T-helper 2 cell treated with Interferon-gamma antibody and Interleukin-4, amounts not matched to agents 5 μg/mL and 100 μg/mL, for 36 hours (primary cell): ENCODE measurements at regions not wholly inside any gene's neighbourhood (a gene's known extent, or its start where the extent isn't known, plus 50 kb on each side); places are given as distances from the start of the nearest gene placed in this dataset.

ENCODE experiments used
- DNase-seq: peaks from one replicate; pipeline ENCODE4 v3.0.0; 2021; ENCODE audit warnings: low spot score
- H3K27ac Mint-ChIP-seq: one replicate; pipeline ENCODE4 v1.8.0; 2021; ENCODE audit warnings: mild to moderate bottlenecking, mixed read lengths
- H3K27me3 Mint-ChIP-seq: one replicate; pipeline ENCODE4 v1.8.0; 2021; ENCODE audit warnings: low read depth, mixed read lengths
- H3K36me3 Mint-ChIP-seq: one replicate; pipeline ENCODE4 v1.8.0; 2021; ENCODE audit warnings: low read depth, mixed read lengths
- H3K4me1 Mint-ChIP-seq: one replicate; pipeline ENCODE4 v1.8.0; 2021; ENCODE audit warnings: low read depth, mixed read lengths
- H3K4me3 Mint-ChIP-seq: one replicate; pipeline ENCODE4 v1.8.0; 2022; ENCODE audit warnings: mild to moderate bottlenecking, moderate library complexity, mixed read lengths
- H3K9me3 Mint-ChIP-seq: one replicate; pipeline ENCODE4 v1.8.0; 2021; ENCODE audit warnings: mixed read lengths

DNA sequence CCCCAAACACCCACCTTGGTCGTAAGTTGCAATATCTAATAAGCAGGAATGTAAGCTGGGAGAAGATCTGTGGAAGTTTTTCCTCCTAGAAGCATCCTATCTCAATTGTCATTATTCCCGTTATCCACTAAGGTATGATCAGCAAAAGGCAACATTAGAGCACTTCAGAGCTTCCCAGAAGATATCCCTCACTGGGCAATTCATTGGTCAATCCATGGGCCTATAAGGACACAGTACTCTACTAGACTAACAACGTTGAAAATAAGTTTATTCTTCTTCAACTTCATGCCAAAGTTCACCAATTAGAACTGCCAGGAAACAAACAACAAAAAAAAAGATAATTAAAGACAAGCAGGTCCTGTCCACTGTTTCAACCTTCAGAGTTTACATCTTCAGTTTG lies 433.0 kb upstream of the POU3F3 start:
- no peak overlapping the region for H3K4me3 Mint-ChIP-seq
- no peak for DNase-seq
- no peaks in the 10 kb centered on the region for H3K27me3 Mint-ChIP-seq
- no peaks in the 10 kb centered on the region for H3K4me1 Mint-ChIP-seq
- H3K27ac Mint-ChIP-seq: no peak overlapping the region
- H3K36me3 Mint-ChIP-seq: no peaks in the 10 kb centered on the region
- no peaks in the 10 kb centered on the region for H3K9me3 Mint-ChIP-seq

DNA sequence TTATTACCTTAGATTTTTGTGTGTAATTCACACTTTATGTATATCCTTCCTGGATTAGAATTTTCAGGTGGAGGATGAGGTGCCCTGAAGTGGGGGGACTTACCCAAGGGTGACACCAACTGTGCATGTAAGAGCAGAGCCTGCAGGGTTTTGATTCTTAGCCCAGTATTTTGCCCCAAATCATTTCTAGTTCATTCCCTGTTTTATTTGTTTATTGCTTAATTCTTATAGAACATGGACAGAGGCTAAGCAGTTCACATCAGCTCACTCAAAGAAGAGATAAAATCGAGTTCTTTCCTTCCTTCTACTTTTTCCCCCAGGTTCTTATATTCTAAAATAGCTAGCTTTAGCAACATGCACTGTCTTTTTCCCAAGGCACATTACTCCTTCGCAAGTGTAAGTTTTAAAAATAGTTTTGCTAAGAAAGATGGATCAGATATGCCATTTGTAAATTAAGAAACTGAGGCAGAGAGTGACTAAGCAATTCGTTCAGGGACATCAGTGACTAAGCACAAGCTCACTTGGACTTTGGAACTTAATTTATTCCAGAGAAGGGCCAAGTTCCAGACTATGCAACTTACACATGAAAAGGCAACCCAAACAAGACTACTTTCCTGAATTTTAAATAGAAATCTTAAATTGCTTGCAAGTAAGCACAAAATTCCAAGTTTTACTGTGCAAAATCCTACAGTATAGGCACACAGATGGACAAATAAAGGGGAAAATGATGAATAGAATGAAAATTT lies 427.9 kb upstream of the POU3F3 start:
- no peaks in the 10 kb centered on the region for H3K9me3 Mint-ChIP-seq
- peaks cover 4% of the 10 kb centered on the region for H3K27me3 Mint-ChIP-seq
- H3K4me1 Mint-ChIP-seq: no peaks in the 10 kb centered on the region
- H3K27ac Mint-ChIP-seq: no peak overlapping the region
- H3K4me3 Mint-ChIP-seq: no peak overlapping the region
- no peaks in the 10 kb centered on the region for H3K36me3 Mint-ChIP-seq
- no peak for DNase-seq

DNA sequence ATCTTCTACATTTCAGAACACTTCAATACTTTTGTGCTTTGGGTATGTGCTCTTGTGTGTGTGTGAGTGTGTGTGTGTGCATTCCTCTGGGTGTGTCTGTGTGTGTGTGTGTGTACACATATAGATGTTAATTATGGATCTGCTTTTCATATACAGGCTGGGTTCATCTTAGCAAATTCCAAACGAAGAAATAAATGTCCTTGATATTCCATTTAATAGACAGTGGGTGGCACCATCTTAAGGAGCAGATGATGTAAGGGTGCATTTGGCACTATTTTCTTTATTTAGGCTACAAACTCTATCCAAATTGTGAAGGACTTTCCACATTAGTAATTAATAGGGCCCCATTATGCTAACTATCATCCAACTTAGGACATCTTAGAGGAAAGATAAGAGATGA lies 425.8 kb upstream of the POU3F3 start:
- DNase-seq: no peak
- H3K4me1 Mint-ChIP-seq: no peaks in the 10 kb centered on the region
- H3K36me3 Mint-ChIP-seq: no peaks in the 10 kb centered on the region
- H3K27ac Mint-ChIP-seq: no peak overlapping the region
- peaks cover 10% of the 10 kb centered on the region for H3K27me3 Mint-ChIP-seq
- H3K9me3 Mint-ChIP-seq: no peaks in the 10 kb centered on the region
- no peak overlapping the region for H3K4me3 Mint-ChIP-seq

DNA sequence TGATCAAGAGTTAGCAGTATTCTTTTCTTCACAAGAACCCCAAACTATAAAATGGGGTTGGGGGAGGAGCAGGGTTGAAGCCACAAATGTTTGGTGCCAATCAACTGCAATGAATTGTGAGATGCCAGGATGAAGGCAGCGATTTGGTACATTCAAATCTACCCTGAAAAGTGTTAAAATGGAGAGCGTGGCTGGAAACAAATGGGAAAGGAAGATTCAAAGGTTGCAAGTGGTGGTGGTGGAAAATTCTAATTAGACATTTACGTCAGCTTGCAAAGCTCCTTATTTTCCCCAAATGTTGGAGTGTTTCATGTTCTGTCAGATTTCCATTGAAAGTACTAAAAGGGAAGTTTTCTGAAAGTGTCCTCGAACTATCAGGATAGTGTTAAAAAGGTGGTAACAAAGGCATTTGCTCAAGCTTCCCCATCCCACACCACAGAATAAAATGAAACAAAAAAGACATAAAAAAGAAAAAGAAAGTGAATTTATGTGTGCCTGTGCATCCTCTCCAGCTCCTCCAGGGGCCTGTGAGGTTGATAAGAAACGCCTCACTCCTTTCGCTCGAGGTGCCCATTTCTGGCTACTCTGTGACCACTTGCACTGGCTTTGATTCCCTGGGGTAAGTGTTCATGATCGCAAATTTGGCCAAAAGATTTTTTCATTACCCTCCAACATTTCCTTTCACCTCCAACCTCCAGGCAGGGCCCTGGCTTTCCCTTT lies 424.1 kb upstream of the POU3F3 start:
- Mint-ChIP-seq H3K36me3 (no peaks in the 10 kb centered on the region), H3K4me1 (peaks cover 5% of the 10 kb centered on the region), H3K9me3 (no peaks in the 10 kb centered on the region), H3K4me3 (no peak overlapping the region), H3K27ac (no peak overlapping the region), H3K27me3 (peaks cover 16% of the 10 kb centered on the region)
- DNase-seq: no peak

DNA sequence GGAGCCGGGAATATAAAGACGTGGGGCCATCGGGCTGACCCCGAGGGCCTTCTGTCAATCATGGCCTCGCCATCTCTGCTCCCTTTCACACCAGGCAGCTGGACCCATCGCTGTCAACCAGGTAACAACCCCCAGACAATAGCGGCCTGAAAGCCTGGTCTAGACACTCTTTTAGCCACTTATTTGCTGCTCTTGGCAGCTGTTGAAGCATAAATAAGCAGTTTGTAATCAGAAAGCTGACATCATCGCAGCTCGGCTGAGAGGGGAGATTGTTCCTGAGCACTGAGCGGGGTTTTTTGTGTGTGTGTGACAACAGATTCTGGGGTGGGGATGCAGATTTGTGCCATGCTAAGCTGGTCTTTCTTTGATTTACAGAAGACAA lies 423.6 kb upstream of the POU3F3 start:
- DNase-seq: no peak
- no peaks in the 10 kb centered on the region for H3K36me3 Mint-ChIP-seq
- H3K9me3 Mint-ChIP-seq: no peaks in the 10 kb centered on the region
- H3K27ac Mint-ChIP-seq: no peak overlapping the region
- peaks cover 5% of the 10 kb centered on the region for H3K4me1 Mint-ChIP-seq
- peaks cover 21% of the 10 kb centered on the region for H3K27me3 Mint-ChIP-seq
- H3K4me3 Mint-ChIP-seq: no peak overlapping the region

DNA sequence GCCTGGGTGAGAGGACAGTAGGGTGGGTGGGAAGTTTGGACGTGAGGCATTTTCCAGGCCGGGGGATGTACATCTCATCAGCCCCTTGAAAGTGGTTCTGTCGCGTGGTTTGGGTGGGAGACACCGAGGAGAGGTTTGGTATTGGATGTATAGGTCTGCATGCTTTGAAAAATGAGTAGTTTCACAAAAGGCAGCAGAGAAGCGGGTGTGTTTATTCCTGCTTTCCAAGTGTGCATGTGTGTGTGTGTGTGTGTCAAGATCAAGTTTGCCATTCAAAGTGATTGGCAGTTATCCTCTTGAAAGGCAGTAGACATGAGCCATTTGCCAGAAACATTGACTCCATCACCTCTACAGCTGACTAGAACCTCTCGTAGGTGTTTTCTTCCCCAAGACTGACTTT lies 423.1 kb upstream of the POU3F3 start:
- H3K36me3 Mint-ChIP-seq: no peaks in the 10 kb centered on the region
- no peak overlapping the region for H3K27ac Mint-ChIP-seq
- no peak for DNase-seq
- H3K27me3 Mint-ChIP-seq: peaks cover 22% of the 10 kb centered on the region
- H3K4me3 Mint-ChIP-seq: no peak overlapping the region
- peaks cover 5% of the 10 kb centered on the region for H3K4me1 Mint-ChIP-seq
- no peaks in the 10 kb centered on the region for H3K9me3 Mint-ChIP-seq

DNA sequence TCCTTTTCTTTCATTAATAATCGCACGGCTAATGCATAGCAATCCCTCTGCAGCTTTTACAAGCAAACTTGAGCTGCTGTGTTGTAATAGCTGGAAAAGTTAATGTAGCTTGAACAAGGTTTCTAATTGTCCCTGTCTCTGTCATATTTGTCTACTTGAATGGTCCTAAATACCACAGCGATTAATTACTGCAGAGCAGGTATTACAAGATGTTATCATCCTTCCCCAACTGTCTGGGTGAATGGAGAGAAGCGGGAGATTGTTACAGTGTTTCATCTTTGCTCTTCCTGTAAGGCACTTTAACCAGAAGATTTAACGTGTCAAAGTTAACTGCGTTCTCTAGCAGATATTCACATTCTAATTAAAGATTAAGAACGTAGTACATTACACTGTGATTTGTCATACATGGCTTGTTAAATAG lies 422.2 kb upstream of the POU3F3 start:
- no peak for DNase-seq

DNA sequence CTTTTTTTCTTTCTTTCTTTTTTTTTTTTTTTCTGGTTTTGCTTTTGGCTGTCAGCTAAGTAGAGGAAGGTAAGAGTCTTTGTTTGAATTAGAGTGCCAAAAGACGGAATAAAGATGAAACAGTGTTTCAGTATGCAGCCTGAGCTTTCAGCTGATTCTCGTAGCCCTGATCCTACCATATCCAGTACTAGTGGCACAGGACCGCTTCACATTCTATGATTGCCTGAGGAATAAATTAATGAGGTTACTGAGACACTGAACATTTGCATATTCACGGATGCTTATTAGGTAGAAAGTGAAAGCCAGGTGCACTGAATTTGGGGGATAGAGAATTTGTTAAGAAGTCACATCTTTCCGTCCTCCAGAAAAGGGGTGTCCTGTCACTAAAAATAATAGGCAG lies 421.5 kb upstream of the POU3F3 start:
- H3K36me3 Mint-ChIP-seq: no peaks in the 10 kb centered on the region
- H3K27me3 Mint-ChIP-seq: peaks cover 18% of the 10 kb centered on the region
- no peak overlapping the region for H3K27ac Mint-ChIP-seq
- no peaks in the 10 kb centered on the region for H3K9me3 Mint-ChIP-seq
- H3K4me1 Mint-ChIP-seq: peaks cover 5% of the 10 kb centered on the region
- no peak overlapping the region for H3K4me3 Mint-ChIP-seq
- DNase-seq: no peak

More for the DNA sequence above, 422.2 kb upstream of the POU3F3 start:
- Mint-ChIP-seq H3K9me3 (no peaks in the 10 kb centered on the region), H3K27me3 (peaks cover 20% of the 10 kb centered on the region), H3K4me3 (no peak overlapping the region), H3K36me3 (no peaks in the 10 kb centered on the region), H3K27ac (no peak overlapping the region), H3K4me1 (peaks cover 5% of the 10 kb centered on the region)

DNA sequence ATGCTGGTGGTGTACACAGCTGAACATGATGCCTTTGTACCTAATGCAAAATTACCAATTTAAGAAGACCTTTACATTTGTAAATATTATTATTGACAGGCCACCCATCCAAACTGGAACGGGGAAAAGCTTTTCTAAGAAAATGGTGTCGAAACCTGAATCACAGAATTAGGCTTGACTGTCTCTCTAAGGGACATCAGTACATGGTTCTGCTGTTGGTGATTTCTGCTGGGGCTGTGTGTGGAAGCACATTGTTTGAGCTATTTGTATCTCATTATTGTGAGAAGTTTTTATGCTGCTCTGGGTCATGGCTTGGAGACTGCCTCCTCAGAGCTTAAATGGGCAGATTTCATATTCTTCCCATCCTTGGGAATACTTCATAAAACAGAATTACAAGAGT lies 420.9 kb upstream of the POU3F3 start:
- peaks cover 5% of the 10 kb centered on the region for H3K4me1 Mint-ChIP-seq
- no peak overlapping the region for H3K4me3 Mint-ChIP-seq
- no peaks in the 10 kb centered on the region for H3K36me3 Mint-ChIP-seq
- no peak for DNase-seq
- no peaks in the 10 kb centered on the region for H3K9me3 Mint-ChIP-seq
- peaks cover 18% of the 10 kb centered on the region for H3K27me3 Mint-ChIP-seq
- H3K27ac Mint-ChIP-seq: no peak overlapping the region

DNA sequence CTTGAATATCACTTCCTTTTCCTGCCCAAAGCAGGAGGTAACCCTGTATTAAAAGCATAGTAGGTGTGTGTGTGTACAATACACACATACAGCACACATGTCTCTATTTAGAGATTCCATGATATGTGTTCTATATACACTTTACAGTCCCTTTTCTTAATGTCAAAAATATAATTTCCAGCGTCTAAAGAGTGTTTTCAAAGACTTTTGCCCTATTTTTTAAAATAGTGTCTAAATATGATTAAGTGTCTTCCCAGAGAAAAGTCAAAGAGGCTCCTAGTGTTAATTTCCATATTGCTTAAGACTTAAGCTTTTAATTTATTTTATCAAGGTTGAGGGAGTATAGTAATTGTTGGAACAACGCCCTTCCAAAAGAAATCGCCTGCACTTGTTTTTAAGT lies 420.3 kb upstream of the POU3F3 start:
- H3K4me3 Mint-ChIP-seq: no peak overlapping the region
- H3K4me1 Mint-ChIP-seq: peaks cover 5% of the 10 kb centered on the region
- no peak overlapping the region for H3K27ac Mint-ChIP-seq
- no peaks in the 10 kb centered on the region for H3K36me3 Mint-ChIP-seq
- no peaks in the 10 kb centered on the region for H3K9me3 Mint-ChIP-seq
- peaks cover 18% of the 10 kb centered on the region for H3K27me3 Mint-ChIP-seq
- no peak for DNase-seq

DNA sequence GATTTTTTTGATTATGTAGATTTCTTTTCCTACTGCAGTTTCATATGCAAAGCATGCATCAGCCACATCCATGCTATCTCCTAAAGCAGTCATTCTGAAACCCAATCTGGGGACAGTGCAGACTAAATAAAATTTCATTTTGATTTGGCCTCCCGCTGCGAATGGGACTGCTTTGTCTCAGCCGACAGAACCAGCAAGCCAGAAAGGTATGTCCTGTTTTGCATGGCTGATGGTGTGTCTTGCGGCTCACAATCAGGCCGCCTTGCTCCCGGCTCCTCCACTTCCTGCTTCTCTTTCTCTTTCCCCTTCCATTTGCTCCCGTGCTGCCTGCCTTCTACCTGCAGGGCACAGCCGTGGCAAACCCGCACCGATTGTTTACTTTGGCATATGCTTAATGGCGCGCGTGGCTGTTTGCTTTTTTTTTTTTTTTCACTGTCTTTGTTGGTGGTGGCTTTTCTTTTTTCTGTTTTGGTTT lies 419.6 kb upstream of the POU3F3 start:
- no peak for DNase-seq
- H3K4me1 Mint-ChIP-seq: peaks cover 5% of the 10 kb centered on the region
- H3K27me3 Mint-ChIP-seq: peaks cover 18% of the 10 kb centered on the region
- peak overlapping the region; percentile 41 for H3K4me3 Mint-ChIP-seq
- no peaks in the 10 kb centered on the region for H3K9me3 Mint-ChIP-seq
- no peaks in the 10 kb centered on the region for H3K36me3 Mint-ChIP-seq
- no peak overlapping the region for H3K27ac Mint-ChIP-seq

DNA sequence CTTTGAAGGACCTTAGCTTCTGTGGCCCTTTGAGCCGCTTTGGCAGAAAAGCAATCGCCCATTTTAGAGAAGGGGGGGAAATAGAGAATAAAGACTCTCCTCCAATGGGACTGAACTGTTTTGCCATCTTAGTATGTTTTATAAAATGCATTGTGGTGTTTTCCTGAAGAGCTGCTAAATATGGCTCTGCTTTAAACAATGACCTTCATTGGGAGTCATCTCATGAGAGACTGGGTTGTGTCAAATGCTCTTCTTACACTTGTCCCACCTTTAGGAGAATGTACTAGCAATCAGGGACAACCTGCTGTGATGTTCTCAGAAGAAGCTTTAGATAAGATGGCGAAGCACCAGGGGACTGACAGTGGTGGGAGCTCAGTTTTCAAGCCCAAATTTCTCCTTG lies 418.9 kb upstream of the POU3F3 start:
- no peak overlapping the region for H3K4me3 Mint-ChIP-seq

DNA sequence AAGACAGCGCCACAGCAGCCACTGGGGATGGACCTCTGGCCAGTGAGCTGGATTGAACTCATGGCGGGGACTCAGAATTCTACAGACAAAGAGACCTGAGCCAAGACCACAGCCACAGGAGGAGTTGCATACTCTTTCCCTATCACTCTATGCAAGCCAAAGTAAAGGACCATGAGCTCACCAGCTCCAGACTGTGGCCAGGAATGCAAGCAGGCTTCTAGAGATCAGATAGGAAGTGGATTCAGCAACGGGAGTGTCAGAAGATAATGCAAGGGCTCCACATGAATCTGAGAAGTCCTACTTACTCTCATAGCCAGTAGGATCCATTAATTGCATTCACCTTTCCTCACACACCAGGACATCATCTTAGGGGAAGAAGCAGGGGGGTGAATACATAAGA lies 415.4 kb upstream of the POU3F3 start:
- Mint-ChIP-seq H3K4me3 (no peak overlapping the region), H3K27ac (no peak overlapping the region), H3K9me3 (no peaks in the 10 kb centered on the region), H3K4me1 (peaks cover 5% of the 10 kb centered on the region), H3K27me3 (peaks cover 12% of the 10 kb centered on the region), H3K36me3 (no peaks in the 10 kb centered on the region)
- no peak for DNase-seq

More for the DNA sequence above, 418.9 kb upstream of the POU3F3 start:
- Mint-ChIP-seq H3K4me1 (peaks cover 5% of the 10 kb centered on the region), H3K27me3 (peaks cover 18% of the 10 kb centered on the region), H3K36me3 (no peaks in the 10 kb centered on the region), H3K27ac (no peak overlapping the region), H3K9me3 (no peaks in the 10 kb centered on the region)
- no peak for DNase-seq

DNA sequence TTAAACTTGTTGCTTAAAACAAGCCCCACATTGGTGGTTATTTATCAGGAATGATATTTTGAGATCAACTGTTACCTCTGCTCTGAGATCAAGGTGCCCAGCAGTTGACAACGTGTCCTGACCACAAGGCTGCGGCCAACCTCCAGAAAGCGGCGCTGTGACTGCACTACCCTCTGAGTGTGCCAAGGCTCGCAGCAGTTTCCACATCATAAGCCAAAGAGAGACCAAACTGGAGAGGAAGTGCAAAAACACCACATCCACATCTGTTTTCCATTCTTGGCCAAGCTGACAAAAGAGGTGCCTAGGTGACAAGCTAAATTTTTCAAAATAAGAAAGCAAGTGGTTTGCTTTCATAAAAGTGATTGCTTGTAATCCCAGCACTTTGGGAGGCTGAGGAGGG lies 410.8 kb upstream of the POU3F3 start:
- no peak overlapping the region for H3K27ac Mint-ChIP-seq
- DNase-seq: no peak
- H3K36me3 Mint-ChIP-seq: no peaks in the 10 kb centered on the region
- H3K4me1 Mint-ChIP-seq: peaks cover under 1% of the 10 kb centered on the region
- no peak overlapping the region for H3K4me3 Mint-ChIP-seq
- H3K9me3 Mint-ChIP-seq: no peaks in the 10 kb centered on the region
- no peaks in the 10 kb centered on the region for H3K27me3 Mint-ChIP-seq
